ENCODE measurements at regions not wholly inside any gene's neighbourhood (a gene's known extent, or its start where the extent isn't known, plus 50 kb on each side); places are given as distances from the start of the nearest gene placed in this dataset.

DNA sequence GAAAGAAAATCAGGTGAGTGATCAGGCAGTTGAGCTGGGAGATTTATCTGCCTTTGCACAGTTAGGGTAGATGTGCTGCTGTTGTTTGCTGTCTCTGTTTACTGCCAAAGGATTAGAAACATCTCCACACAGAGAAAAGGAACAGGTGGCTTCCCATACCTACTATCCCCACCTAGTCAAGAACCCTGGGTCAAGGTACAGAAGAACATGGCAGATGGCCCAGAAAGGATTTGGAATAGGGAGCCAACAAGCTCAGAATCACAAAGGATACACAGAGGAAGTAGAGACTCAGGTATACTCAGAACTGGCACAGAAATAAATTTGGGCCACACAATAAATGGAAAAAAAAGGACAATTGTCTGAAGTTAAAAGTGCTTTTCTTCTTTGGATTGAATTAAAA is 64.3 kb downstream of the TIGD2 start:
- intact Hi-C loops (cut with DNase I, micrococcal nuclease): no loop called here
- TF ChIP-seq, protein P1, sequence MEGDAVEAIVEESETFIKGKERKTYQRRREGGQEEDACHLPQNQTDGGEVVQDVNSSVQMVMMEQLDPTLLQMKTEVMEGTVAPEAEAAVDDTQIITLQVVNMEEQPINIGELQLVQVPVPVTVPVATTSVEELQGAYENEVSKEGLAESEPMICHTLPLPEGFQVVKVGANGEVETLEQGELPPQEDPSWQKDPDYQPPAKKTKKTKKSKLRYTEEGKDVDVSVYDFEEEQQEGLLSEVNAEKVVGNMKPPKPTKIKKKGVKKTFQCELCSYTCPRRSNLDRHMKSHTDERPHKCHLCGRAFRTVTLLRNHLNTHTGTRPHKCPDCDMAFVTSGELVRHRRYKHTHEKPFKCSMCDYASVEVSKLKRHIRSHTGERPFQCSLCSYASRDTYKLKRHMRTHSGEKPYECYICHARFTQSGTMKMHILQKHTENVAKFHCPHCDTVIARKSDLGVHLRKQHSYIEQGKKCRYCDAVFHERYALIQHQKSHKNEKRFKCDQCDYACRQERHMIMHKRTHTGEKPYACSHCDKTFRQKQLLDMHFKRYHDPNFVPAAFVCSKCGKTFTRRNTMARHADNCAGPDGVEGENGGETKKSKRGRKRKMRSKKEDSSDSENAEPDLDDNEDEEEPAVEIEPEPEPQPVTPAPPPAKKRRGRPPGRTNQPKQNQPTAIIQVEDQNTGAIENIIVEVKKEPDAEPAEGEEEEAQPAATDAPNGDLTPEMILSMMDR (IDR thresholded peaks at IDR 0.05): no peak
- Histone ChIP-seq H3K36me3 (ENCODE audit: low read depth) (no peaks in the 10 kb centered on the region), H3K9me3 (no peaks in the 10 kb centered on the region), H3K4me1 (ENCODE audit: low read depth) (no peaks in the 10 kb centered on the region), H3K4me3 (no peak overlapping the region)
- ATAC-seq (peak; percentile 53), DNase-seq (peak in 1 of 3 donors; percentile 28)

DNA sequence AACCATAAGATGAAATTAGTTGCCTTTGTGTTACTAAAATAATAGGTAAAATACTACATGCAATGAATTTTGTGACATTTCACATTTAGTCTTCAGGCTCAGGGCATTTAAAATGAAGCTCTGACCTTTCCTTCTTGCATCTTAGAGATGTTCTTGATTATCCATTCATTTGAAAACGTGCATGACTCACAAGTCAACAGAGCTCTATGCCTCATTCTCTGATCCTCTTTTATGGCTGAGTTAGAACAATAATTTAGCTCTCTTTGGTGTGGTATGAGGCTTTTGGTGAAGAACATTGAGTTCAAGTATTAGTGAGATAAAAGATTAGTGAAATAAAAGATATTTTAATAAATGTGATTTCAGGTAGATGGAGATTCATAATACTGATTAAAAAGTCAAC is 66.5 kb downstream of the TIGD2 start:
- DNase-seq: no peak
- intact Hi-C loops (cut with DNase I, micrococcal nuclease): no loop called here
- H3K36me3 ChIP-seq (ENCODE audit: low read depth): no peaks in the 10 kb centered on the region
- H3K4me1 ChIP-seq (ENCODE audit: low read depth): no peaks in the 10 kb centered on the region
- no peaks in the 10 kb centered on the region for H3K9me3 ChIP-seq
- no peak for ATAC-seq
- H3K4me3 ChIP-seq: no peak overlapping the region
- TF ChIP-seq, protein P1 (IDR thresholded peaks at IDR 0.05): no peak

DNA sequence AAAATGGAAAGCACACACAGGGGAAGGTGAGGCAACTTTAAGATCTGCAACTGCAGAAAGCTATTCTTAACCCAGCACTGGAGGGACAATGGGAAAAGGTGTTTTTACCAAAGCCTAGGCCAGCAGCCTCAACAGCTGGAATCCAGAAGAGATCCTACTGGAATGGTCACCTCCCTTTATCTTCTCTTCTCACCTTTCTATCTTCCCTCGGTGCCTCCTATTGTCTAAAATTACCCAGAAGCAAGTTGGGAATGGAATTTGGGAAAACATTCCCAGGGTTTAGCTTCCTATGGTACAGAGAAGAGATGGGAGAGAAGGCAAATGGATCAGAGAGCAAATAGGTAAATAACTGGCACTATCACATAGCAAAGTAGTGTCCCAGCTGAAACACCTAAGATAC is 73.1 kb downstream of the TIGD2 start:
- intact Hi-C loops (cut with DNase I, micrococcal nuclease): no loop called here
- ATAC-seq: no peak
- H3K36me3 ChIP-seq (ENCODE audit: low read depth): no peaks in the 10 kb centered on the region
- TF ChIP-seq, protein P1 (IDR thresholded peaks at IDR 0.05): no peak
- no peak for DNase-seq
- H3K4me1 ChIP-seq (ENCODE audit: low read depth): no peaks in the 10 kb centered on the region
- no peak overlapping the region for H3K4me3 ChIP-seq
- no peaks in the 10 kb centered on the region for H3K9me3 ChIP-seq

Data from mucosa of descending colon (tissue), 3 donors.